ENCODE measurements at regions not wholly inside any gene's neighbourhood (a gene's known extent, or its start where the extent isn't known, plus 50 kb on each side); places are given as distances from the start of the nearest gene placed in this dataset.
A peak's percentile ranks its signal among the peaks of the same experiment; 100 is the strongest.

- no peak overlapping the region for H3K27ac ChIP-seq
- H3K4me3 ChIP-seq = no peak overlapping the region
These were observed 735.8 kb upstream of the WWC1 start for GRCh38 chr5:167555565-167556166.

GRCh38 chr5:167557359-167557758, 734.1 kb upstream of the WWC1 start:
- no peak overlapping the region for H3K27ac ChIP-seq
- H3K4me3 ChIP-seq = no peak overlapping the region

- Histone ChIP-seq H3K4me3 (no peak overlapping the region), H3K27ac (no peak overlapping the region)
These were observed 729.6 kb upstream of the WWC1 start for GRCh38 chr5:167561796-167562195.

GRCh38 chr5:167564275-167564674, 727.2 kb upstream of the WWC1 start:
- Histone ChIP-seq H3K4me3 (no peak overlapping the region), H3K27ac (no peak overlapping the region)

- no peak overlapping the region for H3K4me3 ChIP-seq
- no peak overlapping the region for H3K27ac ChIP-seq
These were observed 726.1 kb upstream of the WWC1 start for GRCh38 chr5:167565189-167565954.

- Histone ChIP-seq H3K27ac (no peak overlapping the region), H3K4me3 (no peak overlapping the region)
These were observed 721.0 kb upstream of the WWC1 start for GRCh38 chr5:167570431-167570830.

GRCh38 chr5:167571824-167572223, 719.6 kb upstream of the WWC1 start:
- Histone ChIP-seq H3K4me3 (no peak overlapping the region), H3K27ac (no peak overlapping the region)

GRCh38 chr5:167573370-167574127, 717.9 kb upstream of the WWC1 start:
- peak overlapping the region in 1 of 7 experiments; percentile 8 for H3K4me3 ChIP-seq
- H3K27ac ChIP-seq = no peak overlapping the region

- Histone ChIP-seq H3K27ac (no peak overlapping the region), H3K4me3 (no peak overlapping the region)
These were observed 717.0 kb upstream of the WWC1 start for GRCh38 chr5:167574464-167574863.

- no peak overlapping the region for H3K27ac ChIP-seq
- no peak overlapping the region for H3K4me3 ChIP-seq
These were observed 716.1 kb upstream of the WWC1 start for GRCh38 chr5:167575330-167575729.

- H3K4me3 ChIP-seq = no peak overlapping the region
- H3K27ac ChIP-seq = no peak overlapping the region
These were observed 715.3 kb upstream of the WWC1 start for GRCh38 chr5:167576126-167576525.

GRCh38 chr5:167576897-167577296, 714.5 kb upstream of the WWC1 start:
- H3K27ac ChIP-seq = no peak overlapping the region
- H3K4me3 ChIP-seq = no peak overlapping the region

- H3K4me3 ChIP-seq = no peak overlapping the region
These were observed 713.8 kb upstream of the WWC1 start for GRCh38 chr5:167577616-167578015.

GRCh38 chr5:167578977-167579692, 712.3 kb upstream of the WWC1 start:
- no peak overlapping the region for H3K4me3 ChIP-seq
- H3K27ac ChIP-seq = no peak overlapping the region

More at GRCh38 chr5:167577616-167578015, 713.8 kb upstream of the WWC1 start:
- no peak overlapping the region for H3K27ac ChIP-seq

- no peak overlapping the region for H3K4me3 ChIP-seq
- no peak overlapping the region for H3K27ac ChIP-seq
These were observed 711.8 kb upstream of the WWC1 start for GRCh38 chr5:167579693-167580055.

- no peak overlapping the region for H3K4me3 ChIP-seq
- no peak overlapping the region for H3K27ac ChIP-seq
These were observed 710.8 kb upstream of the WWC1 start for GRCh38 chr5:167580608-167581007.

- Histone ChIP-seq H3K4me3 (no peak overlapping the region), H3K27ac (no peak overlapping the region)
These were observed 709.2 kb upstream of the WWC1 start for GRCh38 chr5:167582283-167582682.

- Histone ChIP-seq H3K4me3 (no peak overlapping the region), H3K27ac (no peak overlapping the region)
These were observed 708.6 kb upstream of the WWC1 start for GRCh38 chr5:167582886-167583285.

GRCh38 chr5:167585184-167585583, 706.3 kb upstream of the WWC1 start:
- H3K4me3 ChIP-seq = no peak overlapping the region
- H3K27ac ChIP-seq = no peak overlapping the region

GRCh38 chr5:167587772-167588437, 703.5 kb upstream of the WWC1 start:
- Histone ChIP-seq H3K4me3 (no peak overlapping the region), H3K27ac (no peak overlapping the region)
